ENCODE measurements at regions not wholly inside any gene's neighbourhood (a gene's known extent, or its start where the extent isn't known, plus 50 kb on each side); places are given as distances from the start of the nearest gene placed in this dataset.

- no peaks in the 10 kb centered on the region for H3K79me1 ChIP-seq (ENCODE audit: low read depth, low read length)
- H2AK5ac ChIP-seq (ENCODE audit: low read depth, low read length): no peak overlapping the region
- no peaks in the 10 kb centered on the region for H4K20me1 ChIP-seq (replicated peaks in 1 of 2; ENCODE audit: control insufficient read depth in 1 of 2, insufficient read depth in 2 of 2, low read length in 2 of 2)
- ChIA-PET POLR2A (ENCODE audit: partially characterized antibody) (no interaction called here), CTCF (ENCODE audit: partially characterized antibody) (interaction anchor here (0.6 kb wide), 1 partner anchor 33 kb away, joined by 4 read pairs; no protein-coding TSS in a partner anchor)
- 92% methylated on average over 6 of the region's 6 CpGs; no CpG with 5 or more reads in 1 of the 2 experiments for WGBS, 2 experiments (ENCODE audit: extremely low coverage in 1 of 2, insufficient coverage in 1 of 2, insufficient read length in 1 of 2, insufficient replicate concordance in 2 of 2, low coverage in 1 of 2, low lambda C conversion rate in 2 of 2, missing lambda C conversion rate in 1 of 2)
- H2BK15ac ChIP-seq (ENCODE audit: low read length): no peak overlapping the region
- FAIRE-seq (no peak), DNase-seq (ENCODE audit: low read depth in 1 of 2, low spot score in 2 of 2) (no peak)
- H3K18ac ChIP-seq (ENCODE audit: extremely low read depth, low read length): no peak overlapping the region
- H3K23me2 ChIP-seq (ENCODE audit: low read depth, low read length): no peaks in the 10 kb centered on the region
- H3K23ac ChIP-seq (ENCODE audit: insufficient read length): no peak overlapping the region
- no peak overlapping the region for H2BK120ac ChIP-seq (replicated peaks; ENCODE audit: low read depth, low read length)
- H3K4me1 ChIP-seq (replicated peaks in 1 of 4; ENCODE audit: control insufficient read depth in 3 of 4, insufficient read depth in 4 of 4, low read length in 3 of 4): peaks cover 0 to 11% (median 2%) of the 10 kb centered on the region in 4 experiments; a peak in 5 of 7 replicates
- H3K36me3 ChIP-seq (ENCODE audit: control insufficient read depth in 2 of 4, insufficient read depth in 4 of 4, low read length in 3 of 4): no peaks in the 10 kb centered on the region
- no peak overlapping the region for H3K14ac ChIP-seq (ENCODE audit: insufficient read length)
- no peak overlapping the region for H2BK12ac ChIP-seq (ENCODE audit: low read depth, low read length)
- H2BK5ac ChIP-seq (ENCODE audit: low read depth, low read length): no peak overlapping the region
- no peaks in the 10 kb centered on the region for H3K27me3 ChIP-seq (replicated peaks in 1 of 4; ENCODE audit: control insufficient read depth in 3 of 4, extremely low read depth in 1 of 4, insufficient read depth in 3 of 4, low read length in 3 of 4)
- no peak overlapping the region for H3K27ac ChIP-seq (ENCODE audit: low read depth, low read length)
- H3K9ac ChIP-seq (replicated peaks in 1 of 4; ENCODE audit: extremely low read depth in 1 of 4, low read depth in 3 of 4, low read length in 3 of 4): no peak overlapping the region
- no peak overlapping the region for H3K4ac ChIP-seq (replicated peaks; ENCODE audit: insufficient read length, low read depth, low read length)
- no peak overlapping the region for H4K91ac ChIP-seq (replicated peaks; ENCODE audit: insufficient read length, low read length)
- H2AFZ ChIP-seq (ENCODE audit: low read length): no peak overlapping the region
- H4K5ac ChIP-seq (ENCODE audit: insufficient read length, low read depth, low read length): no peak overlapping the region
- no peak overlapping the region for H3K56ac ChIP-seq (replicated peaks; ENCODE audit: insufficient read length, low read depth, low read length)
- no peaks in the 10 kb centered on the region for H3K9me3 ChIP-seq (ENCODE audit: insufficient read depth in 2 of 2, low read depth in 1 of 2, low read length in 1 of 2)
- H3K4me2 ChIP-seq (ENCODE audit: insufficient read depth in 1 of 2, low read depth in 2 of 2, low read length in 2 of 2): no peak overlapping the region
- H3K4me3 ChIP-seq (ENCODE audit: extremely low read depth in 1 of 4, insufficient read depth in 2 of 4, low read depth in 3 of 4, low read length in 4 of 4): no peak overlapping the region
- no peak overlapping the region for H4K8ac ChIP-seq (ENCODE audit: extremely low read depth, insufficient read depth, low read length)
- H2BK20ac ChIP-seq (ENCODE audit: low read length): no peak overlapping the region
- H3K79me2 ChIP-seq (ENCODE audit: control insufficient read depth in 1 of 2, insufficient read depth in 2 of 2, low read length in 2 of 2): no peaks in the 10 kb centered on the region
- no peak for TF ChIP-seq E2F6 (IDR thresholded peaks at IDR 0.05)
- no peak for TF ChIP-seq KDM1A (IDR thresholded peaks at IDR 0.05; ENCODE audit: borderline replicate concordance, low read length)
- no peak for TF ChIP-seq SIX5 (IDR thresholded peaks at IDR 0.05; ENCODE audit: low read depth, low read length)
- TF ChIP-seq SIN3A (conservative IDR thresholded peaks at IDR 0.05 in 1 of 2, IDR thresholded peaks at IDR 0.05 in 1 of 2; ENCODE audit: low read depth in 1 of 2, low read length in 2 of 2): no peak
- TF ChIP-seq SP2 (IDR thresholded peaks at IDR 0.05; ENCODE audit: low read length): no peak
- no peak for TF ChIP-seq CBX8 (IDR thresholded peaks at IDR 0.05; ENCODE audit: borderline replicate concordance, low read depth, low read length)
- no peak for TF ChIP-seq KDM4A (IDR thresholded peaks at IDR 0.05; ENCODE audit: low read depth, low read length, severe bottlenecking)
- TF ChIP-seq CHD2 (IDR thresholded peaks at IDR 0.05; ENCODE audit: low read length): no peak
- no peak for TF ChIP-seq CHD1 (IDR thresholded peaks at IDR 0.05; ENCODE audit: low read depth, low read length)
- no peak for TF ChIP-seq EGR1 (IDR thresholded peaks at IDR 0.05; ENCODE audit: borderline replicate concordance, low read depth, low read length)
- TF ChIP-seq BRCA1 (IDR thresholded peaks at IDR 0.05; ENCODE audit: low read depth, low read length): no peak
- TF ChIP-seq, protein P1, sequence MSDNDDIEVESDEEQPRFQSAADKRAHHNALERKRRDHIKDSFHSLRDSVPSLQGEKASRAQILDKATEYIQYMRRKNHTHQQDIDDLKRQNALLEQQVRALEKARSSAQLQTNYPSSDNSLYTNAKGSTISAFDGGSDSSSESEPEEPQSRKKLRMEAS (IDR thresholded peaks at IDR 0.05): no peak
- TF ChIP-seq NANOG (IDR thresholded peaks at IDR 0.05; ENCODE audit: insufficient read depth, low read depth, low read length, poor library complexity, severe bottlenecking): no peak
- no peak for TF ChIP-seq EP300 (IDR thresholded peaks at IDR 0.05; ENCODE audit: borderline replicate concordance in 1 of 2, low read depth in 2 of 2, low read length in 2 of 2)
Measured at GRCh38 chr18:24918257-24918656, 433.7 kb downstream of the ZNF521 start.
